Stomach (tissue), 8 donors: ENCODE measurements at regions not wholly inside any gene's neighbourhood (a gene's known extent, or its start where the extent isn't known, plus 50 kb on each side); places are given as distances from the start of the nearest gene placed in this dataset.

Experiments used
- DNase-seq, 2 donors: peaks; one replicate each; pipeline versions ENCODE4 v3.0.0 to v3.0.0-alpha.2; 2013 to 2019
- H3K27ac ChIP-seq, 5 donors: fragments of 200-600 bp in 4 of 5; sonication (generic) in 4 of 5; one replicate each; pipeline ENCODE4 v1.5.1; 2013 to 2019; ENCODE audit warnings: mild to moderate bottlenecking in 1 of 5, moderate library complexity in 1 of 5
- H3K27me3 ChIP-seq, 3 donors: fragments of 200-600 bp; sonication (generic); one replicate each; pipeline ENCODE4 v1.5.1; 2017 to 2019; ENCODE audit warnings: mixed run types in 1 of 3
- H3K36me3 ChIP-seq, 4 donors: fragments of 200-600 bp; sonication (generic); 1 replicate in 3 of 4; 2 replicates in 1 of 4; pipeline ENCODE4 v1.5.1; 2016 to 2019
- H3K4me1 ChIP-seq, 4 donors: fragments of 200-600 bp; sonication (generic); one replicate each; pipeline ENCODE4 v1.5.1; 2016 to 2019
- H3K4me3 ChIP-seq, 4 donors: fragments of 200-600 bp; sonication (generic) in 3 of 4; one replicate each; pipeline ENCODE4 v1.5.1; 2016 to 2019; ENCODE audit warnings: mild to moderate bottlenecking in 1 of 4
- H3K9me3 ChIP-seq, 4 donors: fragments of 200-600 bp; sonication (generic); one replicate each; pipeline ENCODE4 v1.5.1; 2016 to 2019
- CTCF ChIP-seq, 7 experiments: fragments of 450-650 bp in 4 of 7; fragments of 200-600 bp in 3 of 7; sonication (generic) in 3 of 7; IDR thresholded peaks; one replicate each; pipeline ENCODE4 v1.5.1; 2016 to 2019; ENCODE audit warnings: antibody characterized with exemption in 7 of 7, control low read depth in 2 of 7, mild to moderate bottlenecking in 1 of 7
- EP300 ChIP-seq: sonication (generic); formaldehyde crosslinking; IDR thresholded peaks from one replicate; pipeline ENCODE4 v1.6.1; 2017; ENCODE audit warnings: antibody characterized with exemption
- POLR2A ChIP-seq, 4 donors: fragments of 450-650 bp; IDR thresholded peaks; one replicate each; pipeline ENCODE4 v1.6.1; 2016; ENCODE audit warnings: antibody characterized with exemption in 4 of 4, control low read depth in 2 of 4, mild to moderate bottlenecking in 1 of 4, moderate library complexity in 1 of 4
- POLR2AphosphoS5 ChIP-seq, 3 donors: sonication (generic); formaldehyde crosslinking; IDR thresholded peaks; one replicate each; pipeline ENCODE4 v1.6.1; 2016; ENCODE audit warnings: antibody characterized with exemption in 3 of 3
- WGBS, 5 donors: extraction: QIAGEN DNeasy Blood & Tissue Kit in 3 of 5; methylation state at CpG; one replicate each; pipeline versions ENCODE4 v1.1.5 to v1.1.7; 2013 to 2018; 5-methylcytosine and 5-hydroxymethylcytosine counted together
- intact Hi-C: fragments of 100-400 bp; cut with DNase I; formaldehyde crosslinking; loops from one replicate; pipeline ENCODE4 v1.15.1; 2023; ENCODE audit warnings: low total_unique reads
- donor health status: healthy with polysubstance abuse.
- donor health status: Bipolar disorder and iron deficiency.
- donor health status: healthy.

GRCh38 chr4:89413518-89413917 lies 105.9 kb upstream of the GPRIN3 start:
- 35 to 76% (median 69%) methylated on average over 1 of the region's 1 CpG for WGBS, 5 donors
- no peaks in the 10 kb centered on the region for H3K9me3 ChIP-seq
- H3K36me3 ChIP-seq = no peaks in the 10 kb centered on the region
- TF ChIP-seq POLR2A (IDR thresholded peaks at IDR 0.05) (no peak), POLR2AphosphoS5 (IDR thresholded peaks at IDR 0.05) (no peak)
- no peak overlapping the region for H3K4me3 ChIP-seq
- no peaks in the 10 kb centered on the region for H3K4me1 ChIP-seq
- H3K27me3 ChIP-seq = no peaks in the 10 kb centered on the region
- intact Hi-C loops = no loop called here
- no peak overlapping the region for H3K27ac ChIP-seq
- no peak for DNase-seq

GRCh38 chr4:89411539-89412309 lies 104.1 kb upstream of the GPRIN3 start:
- H3K27me3 ChIP-seq = no peaks in the 10 kb centered on the region
- intact Hi-C loops = no loop called here
- WGBS, 5 donors = 80 to 85% (median 84%) methylated on average over 6 of the region's 6 CpGs
- H3K36me3 ChIP-seq = no peaks in the 10 kb centered on the region
- no peak overlapping the region for H3K27ac ChIP-seq
- H3K9me3 ChIP-seq = no peaks in the 10 kb centered on the region
- H3K4me1 ChIP-seq = no peaks in the 10 kb centered on the region
- H3K4me3 ChIP-seq = no peak overlapping the region
- DNase-seq = no peak
- TF ChIP-seq CTCF (IDR thresholded peaks at IDR 0.05) = no peak
- no peak for TF ChIP-seq POLR2A (IDR thresholded peaks at IDR 0.05)
- no peak for TF ChIP-seq POLR2AphosphoS5 (IDR thresholded peaks at IDR 0.05)
- no peak for TF ChIP-seq EP300

- TF ChIP-seq POLR2A (IDR thresholded peaks at IDR 0.05) (no peak), POLR2AphosphoS5 (IDR thresholded peaks at IDR 0.05) (no peak), CTCF (IDR thresholded peaks at IDR 0.05) (no peak), EP300 (no peak)
- Histone ChIP-seq H3K9me3 (no peaks in the 10 kb centered on the region), H3K36me3 (no peaks in the 10 kb centered on the region), H3K4me3 (no peak overlapping the region), H3K27me3 (no peaks in the 10 kb centered on the region), H3K27ac (no peak overlapping the region), H3K4me1 (no peaks in the 10 kb centered on the region)
- DNase-seq = no peak
- intact Hi-C loops = no loop called here
- WGBS, 5 donors = 20 to 57% (median 23%) methylated on average over 1 of the region's 1 CpG
These were observed 103.1 kb upstream of the GPRIN3 start for GRCh38 chr4:89410687-89411086.

GRCh38 chr4:89404530-89404929 lies 96.9 kb upstream of the GPRIN3 start:
- 81 to 99% (median 90%) methylated on average over 3 of the region's 3 CpGs for WGBS, 5 donors
- TF ChIP-seq CTCF (IDR thresholded peaks at IDR 0.05) (no peak), POLR2AphosphoS5 (IDR thresholded peaks at IDR 0.05) (no peak), EP300 (no peak), POLR2A (IDR thresholded peaks at IDR 0.05) (no peak)
- intact Hi-C loops = no loop called here
- no peak for DNase-seq
- H3K36me3 ChIP-seq = no peaks in the 10 kb centered on the region
- no peaks in the 10 kb centered on the region for H3K9me3 ChIP-seq
- H3K27me3 ChIP-seq = no peaks in the 10 kb centered on the region
- H3K4me1 ChIP-seq = peaks cover 0 to under 1% (median 0%) of the 10 kb centered on the region in 4 donors
- H3K27ac ChIP-seq = no peak overlapping the region
- H3K4me3 ChIP-seq = no peak overlapping the region

- DNase-seq = no peak
- no peaks in the 10 kb centered on the region for H3K9me3 ChIP-seq
- H3K27ac ChIP-seq = no peak overlapping the region
- H3K4me3 ChIP-seq = no peak overlapping the region
- peaks cover 0 to 3% (median 0%) of the 10 kb centered on the region in 4 donors for H3K4me1 ChIP-seq
- TF ChIP-seq POLR2AphosphoS5 (IDR thresholded peaks at IDR 0.05) (no peak), CTCF (IDR thresholded peaks at IDR 0.05) (no peak), POLR2A (IDR thresholded peaks at IDR 0.05) (no peak), EP300 (no peak)
- no peaks in the 10 kb centered on the region for H3K36me3 ChIP-seq
- no peaks in the 10 kb centered on the region for H3K27me3 ChIP-seq
- intact Hi-C loops = no loop called here
- WGBS, 5 donors = 83 to 89% (median 84%) methylated on average over 2 of the region's 2 CpGs
These were observed 96.2 kb upstream of the GPRIN3 start for GRCh38 chr4:89403826-89404225.
